GM18505 (cell line): ENCODE measurements at regions not wholly inside any gene's neighbourhood (a gene's known extent, or its start where the extent isn't known, plus 50 kb on each side); places are given as distances from the start of the nearest gene placed in this dataset.

ENCODE experiments used
- ATAC-seq: cut with Tn5 transposase; IDR thresholded peaks from one replicate; pipeline ENCODE4 v1.9.1; 2021; ENCODE audit not compliant: unreplicated experiment
- POLR2A ChIP-seq: IDR thresholded peaks from 4 replicates; pipeline ENCODE4 v1.6.1; 2011; ENCODE audit warnings: borderline replicate concordance; ENCODE audit not compliant: insufficient read depth, insufficient read length; ENCODE audit errors: extremely low read depth

GRCh38 chr15:69953816-69954215, 143.9 kb downstream of the TLE3 start:
- no peak for TF ChIP-seq POLR2A
- ATAC-seq: no peak

- TF ChIP-seq POLR2A: no peak
- ATAC-seq: no peak
Measured at GRCh38 chr15:69954666-69955065, 143.1 kb downstream of the TLE3 start.

GRCh38 chr15:69955240-69955894, 142.3 kb downstream of the TLE3 start:
- ATAC-seq: no peak
- TF ChIP-seq POLR2A: no peak

GRCh38 chr15:69956417-69956816, 141.3 kb downstream of the TLE3 start:
- ATAC-seq: no peak
- TF ChIP-seq POLR2A: no peak

GRCh38 chr15:69957175-69957574, 140.5 kb downstream of the TLE3 start:
- TF ChIP-seq POLR2A: no peak
- no peak for ATAC-seq

- no peak for TF ChIP-seq POLR2A
- no peak for ATAC-seq
Measured at GRCh38 chr15:69958496-69959084, 139.1 kb downstream of the TLE3 start.

- TF ChIP-seq POLR2A: no peak
- no peak for ATAC-seq
Measured at GRCh38 chr15:69962561-69962960, 135.2 kb downstream of the TLE3 start.

GRCh38 chr15:69963385-69963784, 134.3 kb downstream of the TLE3 start:
- ATAC-seq: no peak
- TF ChIP-seq POLR2A: no peak

- TF ChIP-seq POLR2A: no peak
- ATAC-seq: no peak
Measured at GRCh38 chr15:69971771-69972170, 125.9 kb downstream of the TLE3 start.

GRCh38 chr15:69972436-69972835, 125.3 kb downstream of the TLE3 start:
- no peak for TF ChIP-seq POLR2A
- ATAC-seq: no peak

GRCh38 chr15:69973102-69973714, 124.5 kb downstream of the TLE3 start:
- ATAC-seq: no peak
- no peak for TF ChIP-seq POLR2A

GRCh38 chr15:69973880-69974279, 123.8 kb downstream of the TLE3 start:
- TF ChIP-seq POLR2A: no peak
- no peak for ATAC-seq

- no peak for TF ChIP-seq POLR2A
- no peak for ATAC-seq
Measured at GRCh38 chr15:69974321-69974720, 123.4 kb downstream of the TLE3 start.

- no peak for TF ChIP-seq POLR2A
- ATAC-seq: no peak
Measured at GRCh38 chr15:69976366-69976994, 121.2 kb downstream of the TLE3 start.
